NCI-H82 (cell line): ENCODE measurements at regions not wholly inside any gene's neighbourhood (a gene's known extent, or its start where the extent isn't known, plus 50 kb on each side); places are given as distances from the start of the nearest gene placed in this dataset.
A peak's percentile ranks its signal among the peaks of the same experiment; 100 is the strongest.
"Not testable (repeated sequence)": the region's sequence is repeated elsewhere in the genome, so short reads cannot be mapped to it uniquely, and the experiment has no call there.

ENCODE experiments used
- DNase-seq: peaks from one replicate; lab custom pipeline; 2025; lab: John Stamatoyannopoulos, UW

DNA sequence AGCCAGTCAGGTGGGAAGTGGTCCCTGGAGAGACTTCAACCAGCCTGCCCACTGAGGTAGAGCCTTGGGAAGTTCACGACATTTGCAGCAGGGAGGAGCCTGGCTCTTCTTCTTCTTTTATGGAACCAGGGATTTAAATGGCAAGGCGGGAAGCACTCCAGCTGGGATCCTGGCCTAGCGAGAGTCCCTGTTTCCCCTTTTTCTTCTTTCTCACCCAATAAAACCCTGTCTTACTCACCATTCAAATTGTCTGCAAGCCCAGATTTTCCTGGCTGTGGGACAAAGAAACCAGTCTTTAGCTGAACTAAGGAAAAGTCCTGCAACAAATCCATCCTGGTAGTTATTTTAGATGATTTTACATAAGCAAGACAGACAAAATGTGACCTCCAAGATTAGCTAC lies 503.7 kb downstream of the CDH10 start:
- DNase-seq = no peak

DNA sequence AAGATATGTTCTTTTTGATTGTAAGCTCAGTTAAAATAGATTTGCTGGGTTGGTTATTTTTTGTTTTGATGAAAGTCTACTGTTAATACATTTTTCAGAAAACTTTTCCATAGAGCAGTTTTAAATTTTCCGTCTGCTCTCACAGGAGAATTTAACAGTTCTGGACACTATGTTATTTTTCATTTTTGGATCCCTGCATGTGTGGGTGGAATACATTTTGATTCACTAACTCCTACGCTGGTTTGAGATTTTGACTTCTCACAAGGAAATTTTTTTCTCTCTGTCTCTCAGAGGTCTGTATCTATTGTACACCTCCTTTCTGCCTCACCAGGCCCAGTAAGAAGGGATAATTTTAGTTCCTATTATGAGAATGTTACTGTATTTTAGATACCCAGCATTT lies 502.4 kb downstream of the CDH10 start:
- DNase-seq = no peak

DNA sequence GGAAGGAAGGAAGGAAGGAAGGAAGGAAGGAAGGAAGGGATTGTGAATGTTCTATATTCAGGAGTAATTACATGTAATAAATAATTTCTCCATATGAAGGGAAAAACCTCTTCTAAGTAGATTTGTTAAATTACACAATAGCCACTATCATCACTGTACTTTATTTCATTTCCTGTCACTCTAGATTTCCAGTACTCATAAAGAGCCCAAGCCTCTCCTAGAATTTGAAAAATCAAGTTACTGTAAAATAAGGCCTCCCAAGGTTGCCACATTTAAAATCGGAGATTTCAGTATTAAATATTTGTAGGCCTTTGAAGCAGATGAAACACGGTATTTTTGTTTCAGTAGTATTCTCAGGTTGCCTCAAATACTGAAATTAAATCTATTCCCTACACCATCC lies 499.0 kb downstream of the CDH10 start:
- DNase-seq = no peak

DNA sequence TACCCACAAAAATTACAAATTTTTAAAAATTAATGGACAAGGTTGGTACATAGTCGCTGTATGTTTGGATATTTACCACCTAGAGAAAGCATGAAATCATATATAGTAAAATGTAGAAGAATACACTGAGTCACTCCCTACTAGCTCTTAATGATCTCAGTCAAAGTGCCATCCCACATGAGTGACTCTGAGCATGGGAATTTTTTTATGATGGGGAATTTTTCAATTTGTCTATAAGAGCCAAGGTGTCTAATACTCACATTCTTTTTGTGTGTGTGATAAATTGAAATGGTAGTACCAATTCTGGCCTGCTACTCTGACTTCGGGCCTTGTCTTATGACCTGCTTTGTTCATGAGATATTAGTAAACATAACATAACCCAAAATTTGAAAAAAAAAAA lies 483.2 kb downstream of the CDH10 start:
- no peak for DNase-seq

DNA sequence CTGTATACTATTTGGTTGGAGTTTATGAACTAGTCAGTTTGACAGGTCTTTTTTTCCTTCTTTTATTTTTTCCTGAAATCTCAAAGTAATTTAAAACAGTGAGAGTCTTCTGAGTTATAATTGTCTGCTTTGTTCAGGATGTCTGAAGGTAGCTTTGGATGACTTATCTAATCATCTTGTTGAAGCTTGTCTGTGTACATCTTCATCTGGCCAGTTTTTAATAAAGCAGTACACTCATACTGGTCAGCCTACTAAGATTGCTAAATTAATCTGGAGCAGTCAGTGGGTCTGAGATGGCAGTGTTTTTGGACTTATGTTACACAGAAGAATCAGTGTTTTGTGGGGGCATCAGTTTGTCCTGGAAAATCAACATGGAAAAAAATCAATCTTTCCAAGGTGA lies 482.4 kb downstream of the CDH10 start:
- DNase-seq = no peak

DNA sequence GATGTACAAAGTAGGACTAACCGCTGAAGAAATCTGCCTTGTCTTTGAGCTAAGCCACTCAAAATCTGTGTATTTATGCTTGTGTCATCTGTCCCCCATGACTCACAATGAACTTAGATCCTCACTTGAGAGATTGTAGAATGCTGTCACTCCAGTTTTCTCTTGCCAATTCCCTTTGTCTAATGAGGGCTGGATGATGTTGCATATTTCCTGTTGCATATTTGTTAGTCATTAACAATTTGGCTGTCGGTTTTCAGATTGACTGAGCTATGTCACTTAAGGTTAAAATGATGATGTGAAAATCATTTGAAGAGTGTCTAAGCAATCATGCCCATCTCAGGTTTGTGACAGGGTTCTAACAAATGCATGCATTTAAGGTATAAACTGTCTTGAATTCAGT lies 481.7 kb downstream of the CDH10 start:
- no peak for DNase-seq

DNA sequence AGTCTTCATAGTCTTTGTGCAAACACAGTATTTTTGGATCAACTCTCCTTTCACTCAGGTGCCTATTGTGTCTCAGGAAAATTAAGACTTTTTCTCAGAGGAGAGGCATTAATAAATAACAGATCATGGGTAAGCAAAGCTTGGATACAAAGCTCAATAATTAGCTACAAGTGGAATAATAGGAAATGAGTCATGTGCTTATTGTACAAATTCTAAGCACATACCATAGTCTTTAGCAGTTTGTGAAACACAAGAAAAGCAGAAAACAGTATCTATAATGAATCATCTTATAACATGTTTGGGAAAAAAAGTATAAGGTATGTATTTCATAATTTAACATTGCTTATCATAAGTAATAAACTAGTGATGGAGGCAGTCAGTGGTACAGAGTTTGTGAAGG lies 477.0 kb downstream of the CDH10 start:
- DNase-seq = no peak

DNA sequence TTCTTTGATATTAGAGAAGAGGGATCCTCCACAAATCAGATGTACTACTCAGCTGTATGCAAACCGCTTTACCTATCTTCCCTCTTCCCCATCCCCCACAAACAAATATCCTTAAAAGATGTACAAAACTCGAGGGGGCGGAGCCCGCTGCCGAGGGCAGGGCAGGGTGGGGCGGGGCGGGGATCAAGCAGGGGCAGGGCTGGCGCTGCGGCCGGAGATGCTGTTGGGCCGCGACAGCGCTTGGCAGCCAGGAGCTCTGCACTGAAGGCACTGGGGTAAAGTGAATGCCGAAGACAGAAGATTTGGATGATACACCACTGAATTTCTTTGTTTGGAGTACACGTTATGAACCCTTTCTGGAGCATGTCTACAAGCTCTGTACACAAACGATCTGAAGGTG lies 474.8 kb downstream of the CDH10 start:
- no peak for DNase-seq

DNA sequence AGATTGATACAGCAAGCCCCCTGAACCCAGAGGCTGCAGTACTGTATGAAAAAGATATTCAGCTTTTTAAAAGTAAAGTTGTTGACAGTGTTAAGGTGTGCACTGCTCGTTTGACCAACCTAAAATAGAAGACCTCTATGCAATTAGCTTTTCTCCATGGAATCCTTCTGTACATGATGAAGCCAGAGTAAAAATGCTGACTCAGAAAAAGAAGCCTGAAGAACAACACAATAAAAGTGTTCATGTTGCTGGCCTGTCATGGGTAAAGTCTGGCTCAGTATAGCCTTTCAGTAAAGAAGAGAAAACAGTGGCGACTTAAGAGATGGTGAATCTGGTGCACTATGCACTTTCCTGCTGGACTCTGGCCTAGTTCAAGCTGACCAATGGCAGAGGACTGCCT lies 473.8 kb downstream of the CDH10 start:
- DNase-seq = not testable (repeated sequence)

DNA sequence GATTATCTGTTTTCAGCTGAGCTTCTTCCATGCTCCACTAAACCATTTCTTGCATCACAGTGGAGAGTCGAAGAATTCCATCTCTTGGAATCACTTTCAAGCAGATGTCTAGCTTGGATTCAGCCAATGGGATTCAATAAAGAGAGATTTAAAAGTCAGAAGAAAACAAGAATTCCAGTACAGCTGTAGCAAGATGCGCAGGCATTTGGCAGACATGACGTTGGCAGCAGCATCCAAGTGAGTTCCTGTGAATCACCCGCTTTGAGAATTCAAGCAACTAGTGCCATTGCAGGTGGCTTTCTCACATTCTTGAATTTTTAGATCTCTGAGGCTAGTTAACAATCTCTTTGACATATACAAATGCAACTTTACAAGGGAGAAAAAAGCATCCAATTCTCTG lies 467.0 kb downstream of the CDH10 start:
- DNase-seq = no peak

DNA sequence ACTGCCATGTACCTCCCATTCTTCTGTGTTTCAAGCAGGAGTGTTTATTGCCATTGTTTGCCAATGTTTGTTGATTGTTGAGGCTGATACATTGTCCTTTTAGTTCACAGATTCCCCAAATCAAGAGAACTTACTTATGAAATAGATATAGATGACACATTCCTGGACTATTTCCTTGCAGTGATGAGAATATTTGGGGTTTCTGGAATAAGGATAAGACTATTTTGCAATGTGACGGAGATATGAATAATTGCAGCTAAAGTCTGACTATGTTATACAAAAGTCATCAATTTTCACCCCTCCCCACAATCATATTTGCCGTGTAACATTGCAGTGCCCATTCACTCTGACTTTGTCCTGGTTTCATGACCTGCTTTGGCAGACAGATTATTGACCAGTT lies 460.8 kb downstream of the CDH10 start:
- DNase-seq = no peak

DNA sequence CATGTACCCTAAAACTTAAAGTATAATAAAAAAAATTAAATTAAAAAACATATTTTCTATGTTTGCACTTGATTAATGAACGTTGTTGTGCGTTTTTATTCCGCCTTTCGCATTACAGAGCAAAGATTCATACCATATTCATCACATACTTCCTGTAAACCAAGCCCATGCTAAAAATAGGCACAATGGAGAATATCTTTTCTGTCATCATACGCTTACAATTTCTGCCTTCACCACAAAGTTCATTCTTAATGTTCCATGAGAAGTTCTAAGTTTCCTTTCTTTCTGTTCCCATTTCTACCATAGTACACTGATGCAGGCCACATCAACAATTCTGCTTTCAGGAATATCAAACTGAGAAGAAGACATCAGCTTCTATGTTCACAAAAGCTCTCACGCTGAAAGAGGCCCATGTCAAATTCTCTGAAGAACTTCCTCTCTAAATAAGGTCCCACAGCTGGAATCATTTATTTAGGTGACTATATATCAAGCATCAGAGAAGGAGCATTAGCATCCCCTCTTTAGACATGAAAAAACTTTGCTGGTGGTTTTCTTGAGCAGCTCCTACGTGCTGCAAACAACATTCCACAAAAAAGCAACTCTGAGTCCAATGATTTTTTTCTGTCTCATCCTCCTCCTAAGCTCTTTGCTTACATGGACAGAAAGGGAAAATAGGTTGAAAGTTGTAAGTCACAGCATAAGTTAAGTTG lies 456.4 kb downstream of the CDH10 start:
- no peak for DNase-seq

DNA sequence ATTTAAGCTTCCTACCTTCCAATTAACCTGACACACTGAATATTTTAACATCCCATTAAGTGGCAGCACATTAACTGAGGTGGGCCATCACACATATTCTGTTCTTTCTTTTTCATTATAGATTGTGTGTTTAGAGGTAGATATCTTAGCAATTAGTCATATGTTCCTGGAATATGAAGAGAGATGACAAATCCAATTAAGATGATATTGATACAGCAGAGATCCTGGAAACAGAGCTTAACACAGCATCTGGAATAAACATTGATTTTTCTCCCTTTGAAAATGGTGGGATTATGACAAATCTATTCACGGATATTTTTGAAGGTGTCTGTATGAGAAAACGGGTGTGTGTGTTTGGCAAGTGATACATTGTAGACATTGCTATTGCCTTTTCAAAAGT lies 448.0 kb downstream of the CDH10 start:
- no peak for DNase-seq

DNA sequence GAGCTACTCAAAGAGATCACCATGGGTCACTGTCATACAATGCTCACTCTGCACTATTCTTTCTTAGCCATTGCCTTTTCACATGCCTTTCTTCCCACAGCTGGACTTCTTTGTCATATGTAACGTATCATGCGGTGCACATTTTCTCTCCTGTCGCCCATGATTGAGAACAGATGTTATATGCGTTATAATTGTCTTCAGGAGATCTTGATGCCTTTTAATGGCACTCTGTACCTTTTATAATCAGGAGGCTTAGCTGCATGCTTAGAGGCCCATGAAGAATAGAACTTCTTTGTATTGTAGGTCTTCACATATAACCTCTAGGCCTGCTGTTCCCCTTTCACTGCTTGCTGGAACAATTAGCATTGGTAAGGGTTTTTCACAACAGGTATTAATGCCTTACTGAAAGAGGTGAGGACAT lies 436.1 kb downstream of the CDH10 start:
- peak; percentile 0 for DNase-seq

DNA sequence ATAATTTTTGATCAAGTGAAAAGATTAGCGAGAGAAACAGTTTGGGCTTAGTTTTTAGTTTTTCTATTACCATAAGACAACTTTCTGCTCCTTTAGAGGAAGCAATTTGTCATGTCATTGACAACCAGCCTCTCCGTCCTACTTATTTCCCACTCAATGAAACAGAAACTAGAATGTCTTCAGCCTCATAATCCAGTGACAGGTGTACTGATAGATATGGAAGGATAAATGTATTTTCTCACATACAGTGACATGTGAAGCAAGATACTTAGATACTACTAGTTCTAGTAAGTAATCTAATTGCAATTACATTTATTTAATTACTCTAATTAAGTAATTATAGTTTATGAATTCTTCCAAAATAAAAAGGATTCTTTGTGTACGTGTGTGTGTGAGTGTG lies 429.7 kb downstream of the CDH10 start:
- no peak for DNase-seq

DNA sequence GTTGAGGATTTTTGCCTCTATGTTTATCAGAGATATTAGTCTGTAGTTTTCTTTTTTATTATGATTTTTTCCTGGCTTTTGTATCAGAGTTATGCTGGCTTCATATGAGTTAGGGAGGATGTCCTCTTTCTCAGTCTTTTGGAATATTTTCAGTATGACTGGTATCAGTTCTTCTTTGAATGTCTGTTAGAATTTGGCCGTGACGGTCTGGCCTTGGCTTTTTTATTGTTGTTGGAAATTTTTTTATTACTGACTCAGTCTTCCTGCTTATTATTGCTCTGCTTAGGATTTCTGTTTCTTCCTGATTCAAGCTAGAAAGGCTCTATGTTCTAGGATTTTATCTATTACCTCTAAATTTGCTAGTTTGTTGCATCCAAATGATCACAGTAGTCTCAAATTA lies 421.9 kb downstream of the CDH10 start:
- no peak for DNase-seq

DNA sequence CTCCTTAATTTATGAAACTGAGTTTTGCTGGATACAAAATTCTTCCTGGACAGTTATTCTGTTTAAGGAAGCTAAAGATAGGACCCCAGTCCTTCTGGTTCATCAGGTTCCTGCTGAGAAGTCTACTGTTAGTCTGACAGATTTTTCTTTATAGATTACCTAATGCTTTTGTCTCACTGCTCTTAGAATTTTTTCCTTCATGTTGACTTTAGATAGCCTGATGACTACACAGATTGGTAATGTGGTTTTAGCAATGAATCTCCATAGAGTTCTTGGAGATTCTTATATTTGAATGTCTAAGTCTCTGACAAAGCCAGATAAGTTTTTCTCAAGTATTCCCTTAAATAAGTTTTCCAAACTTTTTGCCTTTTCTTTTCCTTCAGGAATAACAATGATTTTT lies 419.7 kb downstream of the CDH10 start:
- DNase-seq = no peak

DNA sequence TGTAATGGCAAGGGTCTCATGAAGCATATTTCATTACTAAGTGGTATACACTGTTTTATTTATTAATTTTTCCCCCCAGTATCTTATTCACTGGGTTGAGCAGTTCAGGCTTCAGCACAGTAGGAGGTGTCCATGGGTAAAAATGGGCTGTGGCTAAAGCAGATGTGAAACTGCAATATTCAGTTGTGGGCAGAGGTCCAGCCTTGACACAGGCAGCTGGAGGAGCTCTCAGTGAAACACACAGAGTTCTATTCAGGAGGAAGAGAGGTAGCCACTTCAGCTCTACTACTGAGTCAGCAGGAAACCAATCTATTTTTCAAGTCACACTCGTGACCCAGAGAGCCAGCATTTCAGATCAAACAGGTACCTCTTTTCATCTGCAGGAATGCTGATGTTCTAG lies 418.3 kb downstream of the CDH10 start:
- DNase-seq = no peak

DNA sequence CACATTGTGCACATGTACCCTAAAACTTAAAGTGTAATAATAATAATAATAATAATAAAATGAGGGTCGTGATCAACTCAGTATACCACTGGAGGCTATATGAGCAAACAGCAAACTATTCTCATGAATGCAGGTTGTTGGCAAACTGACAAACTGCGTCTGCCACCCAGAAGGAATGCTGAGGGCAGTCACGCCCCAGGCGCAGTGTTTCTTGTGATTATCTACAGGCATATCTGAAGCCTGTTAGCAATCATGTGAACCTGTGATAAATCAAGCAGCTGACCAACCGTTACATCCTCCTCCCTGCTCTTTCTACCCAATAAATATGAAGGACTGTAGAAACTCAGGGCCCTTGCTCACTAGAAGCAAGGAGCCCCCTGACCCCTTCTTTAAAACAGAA lies 416.9 kb downstream of the CDH10 start:
- DNase-seq = not testable (repeated sequence)

DNA sequence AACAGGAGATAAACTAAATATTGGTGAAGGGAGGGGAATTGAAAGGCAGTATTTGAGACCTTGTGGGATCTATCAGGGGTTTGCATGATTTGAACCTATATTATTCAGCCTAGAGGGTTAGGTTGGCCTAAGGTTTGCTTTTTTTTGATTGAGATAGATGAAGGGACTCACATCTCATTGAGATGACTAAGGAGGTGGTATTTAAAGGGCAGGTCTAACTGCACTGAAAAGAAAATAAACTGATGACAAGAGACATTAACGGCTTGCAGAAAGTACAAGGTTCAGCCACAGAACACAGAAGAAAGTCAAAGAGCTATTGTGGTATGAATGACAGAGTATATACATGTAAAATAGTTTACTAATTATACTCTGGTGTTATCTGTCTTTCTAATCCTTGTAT lies 412.7 kb downstream of the CDH10 start:
- no peak for DNase-seq

DNA sequence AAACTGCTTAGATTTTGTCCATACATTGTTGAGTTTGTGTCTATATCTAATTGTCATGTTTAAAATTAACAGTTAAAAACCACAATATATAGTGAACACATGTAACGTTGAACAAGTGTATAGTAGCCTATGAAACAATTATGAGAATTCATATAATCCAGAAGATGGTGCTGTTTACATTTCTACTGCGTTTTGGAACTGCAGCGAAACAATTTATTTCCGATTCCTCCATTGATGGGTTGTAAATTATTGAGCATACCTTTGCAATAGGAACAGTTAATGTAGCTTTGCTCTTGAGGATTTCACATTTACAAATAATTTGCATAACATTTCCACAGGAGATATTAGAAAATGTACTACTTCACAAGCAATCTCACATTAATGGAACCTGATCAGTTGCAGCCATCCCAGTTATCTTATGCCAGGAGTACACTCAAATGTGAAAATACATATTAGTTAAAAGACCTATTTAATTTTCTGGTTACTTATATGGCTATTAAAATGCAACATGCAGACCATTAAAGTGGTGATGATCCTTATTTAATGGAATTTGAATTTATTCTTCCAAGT lies 411.8 kb downstream of the CDH10 start:
- DNase-seq = peak; percentile 0

DNA sequence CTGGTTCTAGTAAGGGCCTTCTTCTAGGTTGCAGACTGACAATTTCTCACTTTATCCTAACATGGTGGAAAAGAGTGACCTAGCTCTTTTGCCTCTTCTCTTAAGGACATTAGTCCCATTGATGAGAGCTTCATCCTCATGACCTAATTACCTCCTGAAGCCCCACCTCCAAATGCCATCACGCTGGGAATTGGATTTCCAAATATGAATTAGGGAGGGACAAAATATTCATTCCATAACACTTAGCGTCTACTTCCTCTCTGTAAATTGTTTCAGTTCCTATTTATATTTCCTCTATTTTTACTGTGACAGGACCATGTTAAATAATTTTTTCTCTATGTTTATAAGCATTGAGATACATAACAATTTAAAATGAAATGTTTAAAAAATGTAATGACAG lies 408.8 kb downstream of the CDH10 start:
- DNase-seq = no peak

DNA sequence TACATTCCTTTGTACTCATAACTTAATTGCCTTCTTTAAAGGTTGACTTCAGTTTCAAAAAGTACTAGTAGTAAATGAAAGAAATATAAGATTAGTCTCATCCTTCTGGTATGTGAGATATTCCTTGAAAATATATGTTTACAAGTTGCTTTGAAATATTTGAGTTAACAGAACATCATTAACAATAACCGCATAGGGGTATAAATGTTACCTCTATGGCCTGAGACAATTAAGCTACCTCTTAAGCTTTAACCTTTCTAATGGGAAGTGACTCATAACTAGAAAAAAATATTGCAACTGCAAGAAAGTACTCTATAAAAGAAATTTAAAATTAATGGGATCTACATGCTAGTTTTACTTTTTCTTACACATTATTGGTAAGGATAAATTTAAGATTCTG lies 399.0 kb downstream of the CDH10 start:
- no peak for DNase-seq

DNA sequence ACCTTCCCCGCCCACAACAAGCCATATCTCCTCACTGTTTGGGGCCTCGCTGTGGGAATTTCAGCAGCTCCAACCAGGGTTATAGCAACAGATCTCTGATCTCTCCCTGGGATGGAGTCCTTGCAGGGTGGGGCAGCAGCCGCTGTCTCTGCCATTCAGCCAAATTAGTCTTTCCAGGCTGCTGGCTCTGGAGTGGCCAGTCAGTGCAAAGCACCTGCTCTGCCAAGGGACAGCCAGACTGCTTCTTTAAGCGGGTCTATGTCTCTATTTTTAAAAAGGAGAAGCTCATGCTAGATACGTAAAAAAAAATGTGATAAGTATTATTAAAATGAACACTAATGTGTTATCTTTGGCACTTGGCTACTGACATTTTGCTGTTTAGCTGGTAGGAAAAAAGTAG lies 380.2 kb downstream of the CDH10 start:
- no peak for DNase-seq
